ENCODE measurements at regions not wholly inside any gene's neighbourhood (a gene's known extent, or its start where the extent isn't known, plus 50 kb on each side); places are given as distances from the start of the nearest gene placed in this dataset.

DNA sequence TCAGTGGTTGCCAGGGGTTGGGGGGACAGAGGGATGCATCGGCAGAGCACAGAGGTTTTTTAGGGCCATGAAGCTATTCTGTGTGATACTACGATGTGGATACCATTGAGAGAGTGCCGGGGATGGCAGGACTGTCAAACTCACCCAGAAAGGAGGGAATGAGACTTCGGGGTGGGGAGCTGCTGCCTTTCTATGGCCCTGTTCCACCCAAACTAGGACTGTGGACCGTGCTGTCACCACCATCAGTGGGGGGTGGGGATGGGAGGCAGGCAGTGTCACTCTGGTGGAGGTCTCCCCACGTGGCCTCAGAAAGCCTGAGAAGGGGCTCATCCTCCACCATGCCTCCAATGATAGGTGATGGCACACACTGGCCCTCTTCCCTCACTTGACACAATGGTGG, 146.2 kb downstream of the PTPN20 start:
- no peak for TF ChIP-seq EZH2 (IDR thresholded peaks at IDR 0.05; ENCODE audit: low read length, unreplicated experiment)
- TF ChIP-seq, protein P1, sequence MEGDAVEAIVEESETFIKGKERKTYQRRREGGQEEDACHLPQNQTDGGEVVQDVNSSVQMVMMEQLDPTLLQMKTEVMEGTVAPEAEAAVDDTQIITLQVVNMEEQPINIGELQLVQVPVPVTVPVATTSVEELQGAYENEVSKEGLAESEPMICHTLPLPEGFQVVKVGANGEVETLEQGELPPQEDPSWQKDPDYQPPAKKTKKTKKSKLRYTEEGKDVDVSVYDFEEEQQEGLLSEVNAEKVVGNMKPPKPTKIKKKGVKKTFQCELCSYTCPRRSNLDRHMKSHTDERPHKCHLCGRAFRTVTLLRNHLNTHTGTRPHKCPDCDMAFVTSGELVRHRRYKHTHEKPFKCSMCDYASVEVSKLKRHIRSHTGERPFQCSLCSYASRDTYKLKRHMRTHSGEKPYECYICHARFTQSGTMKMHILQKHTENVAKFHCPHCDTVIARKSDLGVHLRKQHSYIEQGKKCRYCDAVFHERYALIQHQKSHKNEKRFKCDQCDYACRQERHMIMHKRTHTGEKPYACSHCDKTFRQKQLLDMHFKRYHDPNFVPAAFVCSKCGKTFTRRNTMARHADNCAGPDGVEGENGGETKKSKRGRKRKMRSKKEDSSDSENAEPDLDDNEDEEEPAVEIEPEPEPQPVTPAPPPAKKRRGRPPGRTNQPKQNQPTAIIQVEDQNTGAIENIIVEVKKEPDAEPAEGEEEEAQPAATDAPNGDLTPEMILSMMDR (conservative IDR thresholded peaks at IDR 0.05; ENCODE audit: low read depth, low read length), result no peak
